PC-9 (cell line): ENCODE measurements at regions not wholly inside any gene's neighbourhood (a gene's known extent, or its start where the extent isn't known, plus 50 kb on each side); places are given as distances from the start of the nearest gene placed in this dataset.

Experiments
- BruUV-seq: library from RNA; stranded (reverse); fragments of 400-500 nt; replicated peaks from 2 replicates; lab custom pipeline; 2021; lab: Mats Ljungman, UMichigan
- CTCF ChIA-PET: fragments of 300-600 bp; sonication (Branson Sonifier 250); formaldehyde crosslinking; loops from one replicate; lab custom pipeline; 2022; ENCODE audit warnings: antibody characterized with exemption; lab: Charles Lee
- POLR2A ChIA-PET: fragments of 300-600 bp; sonication (Branson Sonifier 250); formaldehyde crosslinking; loops from one replicate; lab custom pipeline; 2022; ENCODE audit warnings: antibody characterized with exemption; ENCODE audit not compliant: unreplicated experiment; lab: Charles Lee
- DNase-seq, 2 experiments: peaks; one replicate each; pipeline versions ENCODE4 v3.0.0 to v3.0.0-alpha.2; 2015 to 2022; ENCODE audit warnings: mixed read lengths in 1 of 2
- H2AFZ ChIP-seq: fragments of 200-600 bp; sonication (generic); 2 replicates; pipeline ENCODE4 v1.8.1; 2017; ENCODE audit warnings: antibody characterized with exemption
- H3F3A ChIP-seq: fragments of 200-600 bp; sonication (generic); 2 replicates; pipeline ENCODE4 v1.8.1; 2017; ENCODE audit warnings: antibody characterized with exemption, mild to moderate bottlenecking, low read depth; ENCODE audit not compliant: insufficient read depth
- H3K27ac ChIP-seq: fragments of 200-600 bp; sonication (generic); 2 replicates; pipeline ENCODE4 v1.6.1; 2016; ENCODE audit warnings: mixed run types
- H3K27me3 ChIP-seq: fragments of 200-600 bp; sonication (generic); 2 replicates; pipeline ENCODE4 v1.6.1; 2016; ENCODE audit warnings: low read depth, mixed run types; ENCODE audit not compliant: insufficient read depth
- H3K36me3 ChIP-seq: fragments of 200-600 bp; sonication (generic); 2 replicates; pipeline ENCODE4 v1.6.1; 2016; ENCODE audit warnings: low read depth, mixed run types
- H3K4me1 ChIP-seq: fragments of 200-600 bp; sonication (generic); replicated peaks from 2 replicates; pipeline ENCODE4 v1.6.1; 2016; ENCODE audit warnings: mixed run types; ENCODE audit not compliant: insufficient read depth
- H3K4me2 ChIP-seq: fragments of 200-600 bp; sonication (generic); 2 replicates; pipeline ENCODE4 v1.6.1; 2017; ENCODE audit warnings: mixed run types
- H3K4me3 ChIP-seq: fragments of 200-600 bp; sonication (generic); 2 replicates; pipeline ENCODE4 v1.6.1; 2016; ENCODE audit warnings: mixed run types
- H3K79me2 ChIP-seq: fragments of 200-600 bp; sonication (generic); 2 replicates; pipeline ENCODE4 v1.6.1; 2017; ENCODE audit warnings: low read depth, mixed run types
- H3K9me2 ChIP-seq: fragments of 200-600 bp; sonication (generic); 2 replicates; pipeline ENCODE4 v1.8.1; 2017; ENCODE audit warnings: mild to moderate bottlenecking; ENCODE audit not compliant: insufficient read depth
- H3K9me3 ChIP-seq: fragments of 200-600 bp; sonication (generic); 2 replicates; pipeline ENCODE4 v1.8.1; 2016; ENCODE audit warnings: low read depth; ENCODE audit not compliant: insufficient read depth
- H4K20me1 ChIP-seq: fragments of 200-600 bp; sonication (generic); 2 replicates; pipeline ENCODE4 v1.8.1; 2017; ENCODE audit not compliant: insufficient read depth
- CTCF ChIP-seq: fragments of 200-600 bp; sonication (generic); conservative IDR thresholded peaks from 2 replicates; pipeline ENCODE4 v1.6.1; 2017; ENCODE audit warnings: mixed run types, antibody characterized with exemption, mild to moderate bottlenecking, moderate library complexity
- EZH2 ChIP-seq: fragments of 200-600 bp; sonication (generic); IDR thresholded peaks from 2 replicates; pipeline ENCODE4 v1.8.0; 2017; ENCODE audit warnings: antibody characterized with exemption, low read depth
- intact Hi-C: fragments of 100-400 bp; cut with micrococcal nuclease; formaldehyde crosslinking; loops from one replicate; pipeline ENCODE4 v1.10.0; 2022; ENCODE audit not compliant: unreplicated experiment

- Histone ChIP-seq H3K4me1 (no peaks in the 10 kb centered on the region), H3K9me3 (no peaks in the 10 kb centered on the region), H3K9me2 (no peaks in the 10 kb centered on the region), H3K27me3 (peaks cover 16% of the 10 kb centered on the region), H3K27ac (no peak overlapping the region), H3K79me2 (no peaks in the 10 kb centered on the region), H3K4me2 (no peak overlapping the region), H4K20me1 (no peaks in the 10 kb centered on the region), H3K36me3 (no peaks in the 10 kb centered on the region), H3F3A (no peaks in the 10 kb centered on the region), H2AFZ (no peak overlapping the region), H3K4me3 (no peak overlapping the region)
- ChIA-PET POLR2A (no interaction called here), CTCF (no interaction called here)
- intact Hi-C loops: no loop called here
- no peak for DNase-seq
- TF ChIP-seq CTCF (no peak), EZH2 (no peak)
- no TSS peak for BruUV-seq
Observed at GRCh38 chr15:31274496-31275330, 51.9 kb upstream of the KLF13 start.

GRCh38 chr15:31275331-31276262 is 51.0 kb upstream of the KLF13 start:
- no peak overlapping the region for H3K4me2 ChIP-seq
- no peaks in the 10 kb centered on the region for H4K20me1 ChIP-seq
- no peaks in the 10 kb centered on the region for H3K9me2 ChIP-seq
- H3K79me2 ChIP-seq: no peaks in the 10 kb centered on the region
- DNase-seq: no peak
- H3K9me3 ChIP-seq: no peaks in the 10 kb centered on the region
- CTCF ChIA-PET: no interaction called here
- intact Hi-C loops: no loop called here
- no TSS peak for BruUV-seq
- H3K4me3 ChIP-seq: no peak overlapping the region
- no peaks in the 10 kb centered on the region for H3K36me3 ChIP-seq
- H3K4me1 ChIP-seq: no peaks in the 10 kb centered on the region
- no peaks in the 10 kb centered on the region for H3F3A ChIP-seq
- H3K27ac ChIP-seq: no peak overlapping the region
- H3K27me3 ChIP-seq: peaks cover 21% of the 10 kb centered on the region
- TF ChIP-seq EZH2 (no peak), CTCF (no peak)
- POLR2A ChIA-PET: no interaction called here
- no peak overlapping the region for H2AFZ ChIP-seq

GRCh38 chr15:31276596-31277298 is 49.9 kb upstream of the KLF13 start:
- Histone ChIP-seq H3K36me3 (no peaks in the 10 kb centered on the region), H3K27ac (no peak overlapping the region), H3F3A (no peaks in the 10 kb centered on the region), H3K9me2 (no peaks in the 10 kb centered on the region), H3K79me2 (no peaks in the 10 kb centered on the region), H3K27me3 (peaks cover 28% of the 10 kb centered on the region), H3K4me3 (no peak overlapping the region), H3K9me3 (no peaks in the 10 kb centered on the region), H2AFZ (no peak overlapping the region), H3K4me1 (no peaks in the 10 kb centered on the region), H4K20me1 (no peaks in the 10 kb centered on the region), H3K4me2 (no peak overlapping the region)
- ChIA-PET CTCF (no interaction called here), POLR2A (no interaction called here)
- intact Hi-C loops: no loop called here
- TF ChIP-seq EZH2 (no peak), CTCF (no peak)
- no TSS peak for BruUV-seq
- DNase-seq: no peak
